HFFc6 (cell line): ENCODE measurements at regions not wholly inside any gene's neighbourhood (a gene's known extent, or its start where the extent isn't known, plus 50 kb on each side); places are given as distances from the start of the nearest gene placed in this dataset.

Source experiments
- DNase-seq: peaks from one replicate; pipeline ENCODE4 v3.0.0-alpha.2; 2018
- H3K27ac Mint-ChIP-seq: 2 replicates; pipeline ENCODE4 v1.8.0; 2020; ENCODE audit warnings: mild to moderate bottlenecking, mixed read lengths
- H3K27me3 Mint-ChIP-seq: 2 replicates; pipeline ENCODE4 v1.8.0; 2021; ENCODE audit warnings: mild to moderate bottlenecking, moderate library complexity, mixed read lengths; ENCODE audit not compliant: insufficient read depth
- H3K36me3 Mint-ChIP-seq: 2 replicates; pipeline ENCODE4 v1.8.0; 2021; ENCODE audit warnings: low read depth, mixed read lengths
- H3K4me1 Mint-ChIP-seq: 2 replicates; pipeline ENCODE4 v1.8.0; 2020; ENCODE audit warnings: low read depth, mixed read lengths
- H3K4me3 Mint-ChIP-seq: 2 replicates; pipeline ENCODE4 v1.8.0; 2020; ENCODE audit warnings: mild to moderate bottlenecking, moderate library complexity, mixed read lengths
- H3K9me3 Mint-ChIP-seq: 2 replicates; pipeline ENCODE4 v1.8.0; 2020; ENCODE audit warnings: mild to moderate bottlenecking, mixed read lengths
- TF ChIP-seq, protein P1 (sequence below): fragments of 200-600 bp; sonication (generic); IDR thresholded peaks from 2 replicates; pipeline ENCODE4 v1.5.0; 2021; ENCODE audit warnings: antibody characterized with exemption, mild to moderate bottlenecking

- Mint-ChIP-seq H3K9me3 (peaks cover 35% of the 10 kb centered on the region), H3K4me1 (no peaks in the 10 kb centered on the region), H3K4me3 (no peak overlapping the region), H3K27me3 (no peaks in the 10 kb centered on the region; the same call in 1 of the 2 replicates), H3K36me3 (no peaks in the 10 kb centered on the region), H3K27ac (no peak overlapping the region)
- TF ChIP-seq, protein P1, sequence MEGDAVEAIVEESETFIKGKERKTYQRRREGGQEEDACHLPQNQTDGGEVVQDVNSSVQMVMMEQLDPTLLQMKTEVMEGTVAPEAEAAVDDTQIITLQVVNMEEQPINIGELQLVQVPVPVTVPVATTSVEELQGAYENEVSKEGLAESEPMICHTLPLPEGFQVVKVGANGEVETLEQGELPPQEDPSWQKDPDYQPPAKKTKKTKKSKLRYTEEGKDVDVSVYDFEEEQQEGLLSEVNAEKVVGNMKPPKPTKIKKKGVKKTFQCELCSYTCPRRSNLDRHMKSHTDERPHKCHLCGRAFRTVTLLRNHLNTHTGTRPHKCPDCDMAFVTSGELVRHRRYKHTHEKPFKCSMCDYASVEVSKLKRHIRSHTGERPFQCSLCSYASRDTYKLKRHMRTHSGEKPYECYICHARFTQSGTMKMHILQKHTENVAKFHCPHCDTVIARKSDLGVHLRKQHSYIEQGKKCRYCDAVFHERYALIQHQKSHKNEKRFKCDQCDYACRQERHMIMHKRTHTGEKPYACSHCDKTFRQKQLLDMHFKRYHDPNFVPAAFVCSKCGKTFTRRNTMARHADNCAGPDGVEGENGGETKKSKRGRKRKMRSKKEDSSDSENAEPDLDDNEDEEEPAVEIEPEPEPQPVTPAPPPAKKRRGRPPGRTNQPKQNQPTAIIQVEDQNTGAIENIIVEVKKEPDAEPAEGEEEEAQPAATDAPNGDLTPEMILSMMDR, result no peak
- DNase-seq, result no peak
Observed at GRCh38 chr12:118748478-118749380, 232.6 kb upstream of the SRRM4 start.

GRCh38 chr12:118749646-118750045 is 231.7 kb upstream of the SRRM4 start:
- Mint-ChIP-seq H3K4me1 (no peaks in the 10 kb centered on the region), H3K9me3 (peaks cover 42% of the 10 kb centered on the region), H3K4me3 (no peak overlapping the region), H3K27me3 (no peaks in the 10 kb centered on the region; the same call in 1 of the 2 replicates), H3K36me3 (no peaks in the 10 kb centered on the region), H3K27ac (no peak overlapping the region)
- TF ChIP-seq, protein P1, result no peak
- DNase-seq, result no peak

DNA sequence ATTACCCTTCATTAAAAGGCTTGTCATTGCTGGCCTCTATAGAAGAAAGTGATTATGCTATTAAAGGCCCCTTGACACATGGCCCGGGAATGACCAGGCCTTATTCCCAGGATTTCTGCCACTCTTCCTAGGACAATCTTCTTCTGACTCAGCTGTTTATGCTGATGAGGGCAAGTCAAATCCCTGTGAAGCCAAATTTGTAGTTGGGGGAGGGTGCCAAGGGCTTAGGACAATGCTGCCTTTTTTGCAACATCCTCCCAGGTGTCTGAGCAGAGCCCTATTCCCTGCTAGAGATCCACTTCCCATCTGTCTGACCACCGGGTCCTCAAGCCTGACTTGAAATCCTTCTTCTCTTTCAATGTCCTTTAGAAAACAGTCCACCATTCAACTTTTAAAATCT is 230.7 kb upstream of the SRRM4 start:
- TF ChIP-seq, protein P1, result no peak
- Mint-ChIP-seq H3K4me1 (no peaks in the 10 kb centered on the region), H3K4me3 (no peak overlapping the region), H3K27ac (no peak overlapping the region), H3K9me3 (peaks cover 48% of the 10 kb centered on the region), H3K27me3 (no peaks in the 10 kb centered on the region; the same call in 1 of the 2 replicates), H3K36me3 (peaks cover 2% of the 10 kb centered on the region; the same call in 1 of the 2 replicates)
- DNase-seq, result no peak

- Mint-ChIP-seq H3K27ac (no peak overlapping the region), H3K27me3 (peaks cover 1% of the 10 kb centered on the region), H3K9me3 (peaks cover 55% of the 10 kb centered on the region), H3K4me1 (no peaks in the 10 kb centered on the region), H3K4me3 (no peak overlapping the region), H3K36me3 (peaks cover 5% of the 10 kb centered on the region; the same call in 1 of the 2 replicates)
- no peak for DNase-seq
- TF ChIP-seq, protein P1, result no peak
Observed at GRCh38 chr12:118751355-118751754, 230.0 kb upstream of the SRRM4 start.

DNA sequence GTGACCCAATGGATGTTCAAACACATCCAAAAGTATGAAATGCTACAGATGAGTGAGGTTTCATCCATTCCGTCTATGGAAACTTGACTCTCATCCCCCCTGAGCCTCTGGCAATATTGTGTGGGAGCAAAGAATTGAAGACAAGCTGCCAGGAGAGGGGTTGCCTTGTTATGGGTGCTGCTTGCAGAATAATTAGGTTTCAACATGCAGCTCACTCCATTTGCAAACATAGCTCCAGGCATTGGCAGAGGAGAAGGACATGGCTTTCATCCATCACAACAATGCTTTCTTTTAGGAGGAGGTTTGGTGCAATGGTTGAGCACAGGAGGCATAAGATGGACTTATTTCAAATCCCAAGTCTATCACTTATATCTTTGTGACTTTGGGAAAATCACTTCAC is 220.7 kb upstream of the SRRM4 start:
- H3K27ac Mint-ChIP-seq, result no peak overlapping the region

More for the DNA sequence above, 220.7 kb upstream of the SRRM4 start:
- peaks cover 1% of the 10 kb centered on the region for H3K27me3 Mint-ChIP-seq
- peaks cover 38% of the 10 kb centered on the region for H3K9me3 Mint-ChIP-seq
- H3K4me1 Mint-ChIP-seq, result no peaks in the 10 kb centered on the region
- no peak for DNase-seq
- TF ChIP-seq, protein P1, result no peak
- peaks cover 4% of the 10 kb centered on the region; the same call in 1 of the 2 replicates for H3K36me3 Mint-ChIP-seq
- H3K4me3 Mint-ChIP-seq, result no peak overlapping the region
